ENCODE measurements at regions not wholly inside any gene's neighbourhood (a gene's known extent, or its start where the extent isn't known, plus 50 kb on each side); places are given as distances from the start of the nearest gene placed in this dataset.

GRCh38 chrX:15938072-15938471 is 83.5 kb upstream of the AP1S2 start:
- 72% methylated on average over 3 of the region's 6 CpGs; no CpG with 5 or more reads in 1 of the 2 experiments for WGBS, 2 experiments (ENCODE audit: extremely low coverage in 2 of 2, insufficient read length in 1 of 2)
- dilution Hi-C loops (cut with HindIII; ENCODE audit: low sequenced_read_pairs, unreplicated experiment) = no loop called here

More at GRCh38 chrX:15938072-15938471, 83.5 kb upstream of the AP1S2 start:
- no peak overlapping the region for H2BK120ac ChIP-seq (ENCODE audit: low read depth, low read length)
- no peak for TF ChIP-seq USF2 (IDR thresholded peaks at IDR 0.05; ENCODE audit: low read depth, low read length)
- TF ChIP-seq, protein P1, sequence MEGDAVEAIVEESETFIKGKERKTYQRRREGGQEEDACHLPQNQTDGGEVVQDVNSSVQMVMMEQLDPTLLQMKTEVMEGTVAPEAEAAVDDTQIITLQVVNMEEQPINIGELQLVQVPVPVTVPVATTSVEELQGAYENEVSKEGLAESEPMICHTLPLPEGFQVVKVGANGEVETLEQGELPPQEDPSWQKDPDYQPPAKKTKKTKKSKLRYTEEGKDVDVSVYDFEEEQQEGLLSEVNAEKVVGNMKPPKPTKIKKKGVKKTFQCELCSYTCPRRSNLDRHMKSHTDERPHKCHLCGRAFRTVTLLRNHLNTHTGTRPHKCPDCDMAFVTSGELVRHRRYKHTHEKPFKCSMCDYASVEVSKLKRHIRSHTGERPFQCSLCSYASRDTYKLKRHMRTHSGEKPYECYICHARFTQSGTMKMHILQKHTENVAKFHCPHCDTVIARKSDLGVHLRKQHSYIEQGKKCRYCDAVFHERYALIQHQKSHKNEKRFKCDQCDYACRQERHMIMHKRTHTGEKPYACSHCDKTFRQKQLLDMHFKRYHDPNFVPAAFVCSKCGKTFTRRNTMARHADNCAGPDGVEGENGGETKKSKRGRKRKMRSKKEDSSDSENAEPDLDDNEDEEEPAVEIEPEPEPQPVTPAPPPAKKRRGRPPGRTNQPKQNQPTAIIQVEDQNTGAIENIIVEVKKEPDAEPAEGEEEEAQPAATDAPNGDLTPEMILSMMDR (conservative IDR thresholded peaks at IDR 0.05; ENCODE audit: low read depth, low read length) = no peak
- TF ChIP-seq FOS (IDR thresholded peaks at IDR 0.05; ENCODE audit: low read depth, low read length) = no peak
- TF ChIP-seq CHD1 (IDR thresholded peaks at IDR 0.05; ENCODE audit: low read depth, low read length) = no peak
- no peak for TF ChIP-seq POLR2A (IDR thresholded peaks at IDR 0.05; ENCODE audit: low read depth, low read length)
- TF ChIP-seq RCOR1 (IDR thresholded peaks at IDR 0.05; ENCODE audit: insufficient replicate concordance, low read length) = no peak
- no peak for TF ChIP-seq BHLHE40 (IDR thresholded peaks at IDR 0.05; ENCODE audit: low read depth, low read length)
- no peak for TF ChIP-seq MAFK (IDR thresholded peaks at IDR 0.05; ENCODE audit: low read depth, low read length)
- TF ChIP-seq MXI1 (IDR thresholded peaks at IDR 0.05; ENCODE audit: borderline replicate concordance, low read depth, low read length) = no peak
- TF ChIP-seq NFE2L2 (IDR thresholded peaks at IDR 0.05; ENCODE audit: low read depth, low read length) = no peak
- no peak for TF ChIP-seq CEBPB (IDR thresholded peaks at IDR 0.05; ENCODE audit: low read depth, low read length)
- TF ChIP-seq ELK1 (IDR thresholded peaks at IDR 0.05; ENCODE audit: borderline replicate concordance, low read depth, low read length) = no peak
- no peak for TF ChIP-seq MAZ (IDR thresholded peaks at IDR 0.05; ENCODE audit: borderline replicate concordance, low read depth, low read length)
- TF ChIP-seq RFX5 (IDR thresholded peaks at IDR 0.05; ENCODE audit: low read depth, low read length) = no peak
- no peak for TF ChIP-seq RAD21 (IDR thresholded peaks at IDR 0.05; ENCODE audit: low read length)
- no peak for TF ChIP-seq SMC3 (IDR thresholded peaks at IDR 0.05; ENCODE audit: low read depth, low read length)
- H3K79me1 ChIP-seq (ENCODE audit: low read depth in 1 of 2, low read length in 2 of 2) = no peaks in the 10 kb centered on the region
- no peak overlapping the region for H4K8ac ChIP-seq (ENCODE audit: low read depth in 2 of 2, low read length in 2 of 2)
- H2BK5ac ChIP-seq (ENCODE audit: low read depth, low read length, poor library complexity, severe bottlenecking) = no peak overlapping the region
- ATAC-seq (ENCODE audit: low read depth) (no peak), DNase-seq (no peak)
- H4K20me1 ChIP-seq (ENCODE audit: insufficient read depth, low read length) = no peaks in the 10 kb centered on the region
- H3K14ac ChIP-seq (replicated peaks; ENCODE audit: low read depth, low read length) = no peak overlapping the region
- H3K9ac ChIP-seq (ENCODE audit: low read depth, low read length) = no peak overlapping the region
- 0 out of 2 replicates have a peak, but pooled peaks cover under 1% of the 10 kb centered on the region for H3K27me3 ChIP-seq (ENCODE audit: control insufficient read depth, insufficient read depth, low read length)
- intact Hi-C loops (cut with micrococcal nuclease) = no loop called here
- no peak overlapping the region for H2BK20ac ChIP-seq (ENCODE audit: low read depth, low read length)
- H3K4ac ChIP-seq (ENCODE audit: low read depth, low read length) = no peak overlapping the region
- H2AFZ ChIP-seq (replicated peaks; ENCODE audit: low read length, poor library complexity) = no peak overlapping the region
- BruUV-seq (replicated peaks) = no TSS peak
- CTCF ChIA-PET = no interaction called here
- no peaks in the 10 kb centered on the region for H3K9me3 ChIP-seq (ENCODE audit: control insufficient read depth, insufficient read depth, low read length)
- no peak overlapping the region for H3K4me3 ChIP-seq (ENCODE audit: insufficient read depth, low read depth, low read length)
- H2AK5ac ChIP-seq (ENCODE audit: low read depth, low read length) = no peak overlapping the region
- no peaks in the 10 kb centered on the region for H3K36me3 ChIP-seq (ENCODE audit: control insufficient read depth, insufficient read depth, low read length)
- no peak overlapping the region for H2AK9ac ChIP-seq (replicated peaks; ENCODE audit: low read depth, low read length, poor library complexity)
- no peak overlapping the region for H4K5ac ChIP-seq (ENCODE audit: low read depth, low read length)
- no peak overlapping the region for H3K4me2 ChIP-seq (ENCODE audit: low read depth, low read length)
- H4K91ac ChIP-seq (ENCODE audit: insufficient read depth, low read depth, low read length) = no peak overlapping the region
- H3K4me1 ChIP-seq (ENCODE audit: control insufficient read depth, insufficient read depth, low read length) = no peaks in the 10 kb centered on the region
- H3K9me1 ChIP-seq (ENCODE audit: insufficient read depth, low read length) = no peaks in the 10 kb centered on the region
- in situ Hi-C loops (cut with MboI; ENCODE audit: low sequenced_read_pairs) = no loop called here
- H3K18ac ChIP-seq (ENCODE audit: low read depth, low read length) = no peak overlapping the region
- H3K23ac ChIP-seq (ENCODE audit: low read depth, low read length) = no peak overlapping the region
- no peak overlapping the region for H2BK15ac ChIP-seq (ENCODE audit: low read depth, low read length)
- no peak overlapping the region for H3K27ac ChIP-seq (ENCODE audit: insufficient read depth, low read length)
- H3K56ac ChIP-seq (ENCODE audit: extremely low read depth, insufficient read depth, low read length) = no peak overlapping the region
- POLR2A ChIA-PET (ENCODE audit: unreplicated experiment) = no interaction called here
